HUES48 (cell line): ENCODE measurements at regions not wholly inside any gene's neighbourhood (a gene's known extent, or its start where the extent isn't known, plus 50 kb on each side); places are given as distances from the start of the nearest gene placed in this dataset.

Experiments used
- H3K27ac ChIP-seq: one replicate; pipeline ENCODE4 v1.7.0; 2013; ENCODE audit warnings: low read depth, low read length, inconsistent platforms
- H3K27me3 ChIP-seq: 2 replicates; pipeline ENCODE4 v1.6.1; 2013; ENCODE audit warnings: mild to moderate bottlenecking, low read length; ENCODE audit not compliant: control insufficient read depth, insufficient read depth
- H3K36me3 ChIP-seq: 2 replicates; pipeline ENCODE4 v1.6.1; 2013; ENCODE audit warnings: low read length; ENCODE audit not compliant: control insufficient read depth, insufficient read depth
- H3K4me1 ChIP-seq: 2 replicates; pipeline ENCODE4 v1.6.1; 2013; ENCODE audit warnings: mild to moderate bottlenecking, low read length; ENCODE audit not compliant: control insufficient read depth, insufficient read depth
- H3K4me3 ChIP-seq: 2 replicates; pipeline ENCODE4 v1.5.1; 2013; ENCODE audit warnings: mild to moderate bottlenecking, low read depth, low read length
- H3K9ac ChIP-seq: 2 replicates; pipeline ENCODE4 v1.6.1; 2013; ENCODE audit warnings: mild to moderate bottlenecking, low read depth, low read length, moderate library complexity
- H3K9me3 ChIP-seq: 2 replicates; pipeline ENCODE4 v1.6.1; 2013; ENCODE audit warnings: low read length; ENCODE audit not compliant: control insufficient read depth, insufficient read depth

DNA sequence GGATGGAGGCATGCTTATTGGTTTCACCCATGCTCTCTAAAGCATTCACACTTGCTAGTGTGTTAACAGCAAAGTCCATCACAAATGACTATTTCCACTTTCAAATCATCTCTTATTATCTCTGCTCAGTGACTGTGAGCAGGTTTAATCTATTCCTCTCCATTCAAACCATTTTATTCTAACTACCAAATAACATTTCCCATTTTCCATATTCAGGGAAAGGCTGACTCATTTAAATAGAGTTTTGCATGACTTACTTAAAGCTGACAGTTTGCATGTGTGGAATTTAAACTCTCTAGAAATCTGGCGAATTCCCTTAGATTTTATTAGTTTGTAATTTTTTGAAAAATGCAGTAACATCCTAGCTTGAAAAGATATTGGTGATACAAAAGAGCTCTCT is 615.7 kb upstream of the LRRC4C start:
- Histone ChIP-seq H3K9ac (no peak overlapping the region), H3K4me3 (no peak overlapping the region), H3K4me1 (no peaks in the 10 kb centered on the region), H3K9me3 (no peaks in the 10 kb centered on the region), H3K27me3 (no peaks in the 10 kb centered on the region), H3K27ac (no peak overlapping the region), H3K36me3 (no peaks in the 10 kb centered on the region)

DNA sequence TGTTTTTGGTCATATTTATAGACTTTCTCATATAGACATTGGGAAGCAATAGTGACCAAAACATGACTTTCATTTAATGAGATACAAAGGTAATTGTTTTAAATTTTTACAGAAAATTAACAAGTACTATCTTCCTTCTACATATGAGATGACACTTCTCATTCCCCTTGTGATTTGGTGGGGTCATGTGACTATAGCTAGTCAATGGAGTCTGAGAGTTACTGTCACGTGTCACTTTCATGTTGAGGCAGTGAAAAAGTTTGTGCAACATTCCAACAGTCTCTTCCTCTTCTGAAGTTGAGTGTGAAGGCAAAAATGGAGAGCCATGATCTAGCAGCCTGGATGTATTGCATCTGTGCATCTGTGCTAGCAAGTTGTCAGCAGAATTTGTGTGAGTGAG is 618.3 kb upstream of the LRRC4C start:
- no peaks in the 10 kb centered on the region for H3K27me3 ChIP-seq
- H3K4me3 ChIP-seq: no peak overlapping the region
- no peaks in the 10 kb centered on the region for H3K9me3 ChIP-seq
- H3K9ac ChIP-seq: no peak overlapping the region
- no peak overlapping the region for H3K27ac ChIP-seq
- no peaks in the 10 kb centered on the region for H3K36me3 ChIP-seq
- H3K4me1 ChIP-seq: no peaks in the 10 kb centered on the region

DNA sequence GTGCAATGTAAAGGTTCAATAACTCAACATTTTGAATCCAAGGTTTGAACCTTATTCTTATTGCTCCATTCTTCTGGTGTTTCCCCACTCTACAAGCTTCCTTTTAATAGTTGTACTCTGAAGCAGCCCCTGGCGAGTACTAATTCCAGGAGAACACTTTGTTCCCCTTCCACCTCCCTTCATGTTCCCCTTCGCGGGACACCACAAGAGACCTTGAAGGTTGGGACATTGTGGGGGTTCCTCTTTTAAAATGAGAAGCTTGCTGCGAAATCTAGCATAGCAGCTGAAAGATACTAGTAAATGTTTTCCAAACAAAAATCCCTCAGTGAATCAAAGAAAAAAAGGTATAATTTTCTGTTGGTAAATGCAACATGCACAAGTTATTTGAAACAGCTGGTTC is 626.3 kb upstream of the LRRC4C start:
- no peaks in the 10 kb centered on the region for H3K36me3 ChIP-seq
- no peaks in the 10 kb centered on the region for H3K4me1 ChIP-seq
- no peak overlapping the region for H3K4me3 ChIP-seq
- no peaks in the 10 kb centered on the region for H3K9me3 ChIP-seq
- no peaks in the 10 kb centered on the region for H3K27me3 ChIP-seq
- H3K9ac ChIP-seq: no peak overlapping the region
- H3K27ac ChIP-seq: no peak overlapping the region

DNA sequence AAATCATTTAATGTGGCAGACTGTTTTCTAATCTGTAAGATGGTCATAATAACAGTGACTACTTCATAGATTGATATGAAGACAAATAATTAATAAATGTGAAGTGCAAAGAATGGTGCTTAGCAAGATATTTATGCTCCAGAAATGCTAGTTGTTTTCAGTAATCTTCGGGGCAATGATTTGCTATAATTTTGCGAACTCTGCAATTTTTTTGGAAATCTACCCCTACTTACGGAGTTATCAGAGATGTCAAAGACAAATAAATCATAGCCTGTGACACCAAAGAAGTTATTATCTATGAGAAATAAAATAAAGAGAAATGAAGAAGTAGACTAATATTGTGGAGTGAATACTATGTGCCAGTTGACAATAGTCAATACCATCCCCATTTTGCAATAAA is 634.1 kb upstream of the LRRC4C start:
- H3K27ac ChIP-seq: no peak overlapping the region
- H3K4me1 ChIP-seq: peaks cover 7% of the 10 kb centered on the region; the same call in 1 of the 2 replicates
- H3K36me3 ChIP-seq: no peaks in the 10 kb centered on the region
- H3K9ac ChIP-seq: no peak overlapping the region
- no peak overlapping the region for H3K4me3 ChIP-seq
- H3K9me3 ChIP-seq: peaks cover 18% of the 10 kb centered on the region
- no peaks in the 10 kb centered on the region for H3K27me3 ChIP-seq

DNA sequence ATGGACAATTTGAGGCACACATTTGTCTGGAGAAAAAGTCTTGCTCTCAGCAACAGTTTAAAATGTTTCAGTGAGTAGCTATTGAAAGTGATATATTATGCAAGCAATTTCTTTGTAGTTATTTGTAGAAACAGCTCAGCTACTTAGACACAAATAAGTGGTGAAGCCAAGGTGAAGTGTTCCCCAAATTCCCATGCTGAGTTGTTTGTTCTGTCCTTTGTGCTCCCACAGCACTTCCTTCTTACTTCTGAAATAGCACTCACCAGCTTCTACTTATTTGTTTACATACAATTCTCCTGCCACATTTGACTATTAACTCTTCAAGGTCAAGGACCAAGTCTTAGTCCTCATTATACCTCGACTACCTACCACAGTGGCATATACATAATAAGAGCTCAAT is 638.6 kb upstream of the LRRC4C start:
- Histone ChIP-seq H3K36me3 (no peaks in the 10 kb centered on the region), H3K4me3 (no peak overlapping the region), H3K4me1 (peaks cover 8% of the 10 kb centered on the region; the same call in 1 of the 2 replicates), H3K27ac (no peak overlapping the region), H3K27me3 (no peaks in the 10 kb centered on the region), H3K9me3 (peaks cover 18% of the 10 kb centered on the region), H3K9ac (no peak overlapping the region)

DNA sequence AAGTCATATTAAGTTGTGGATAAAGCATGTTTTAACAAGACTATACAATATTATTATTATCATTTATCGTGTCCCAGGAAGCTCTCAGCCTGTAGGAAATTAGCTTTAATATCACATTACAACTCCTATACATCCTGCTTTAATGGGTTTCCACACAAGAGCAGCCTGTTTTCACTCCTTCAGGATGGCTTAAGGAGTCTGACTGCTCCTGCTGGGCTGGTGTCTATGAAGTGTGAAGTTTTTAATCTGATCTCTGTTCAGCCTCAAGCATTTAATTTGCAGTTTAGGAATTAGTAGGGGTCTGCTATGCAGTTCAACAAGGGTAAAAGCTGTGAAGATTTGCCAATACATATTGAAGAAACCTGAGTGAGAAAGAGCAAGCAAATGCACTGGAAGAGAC is 653.4 kb upstream of the LRRC4C start:
- no peak overlapping the region for H3K4me3 ChIP-seq
- no peaks in the 10 kb centered on the region for H3K9me3 ChIP-seq
- no peak overlapping the region for H3K27ac ChIP-seq
- no peaks in the 10 kb centered on the region for H3K27me3 ChIP-seq
- H3K4me1 ChIP-seq: no peaks in the 10 kb centered on the region
- H3K9ac ChIP-seq: no peak overlapping the region
- H3K36me3 ChIP-seq: no peaks in the 10 kb centered on the region

DNA sequence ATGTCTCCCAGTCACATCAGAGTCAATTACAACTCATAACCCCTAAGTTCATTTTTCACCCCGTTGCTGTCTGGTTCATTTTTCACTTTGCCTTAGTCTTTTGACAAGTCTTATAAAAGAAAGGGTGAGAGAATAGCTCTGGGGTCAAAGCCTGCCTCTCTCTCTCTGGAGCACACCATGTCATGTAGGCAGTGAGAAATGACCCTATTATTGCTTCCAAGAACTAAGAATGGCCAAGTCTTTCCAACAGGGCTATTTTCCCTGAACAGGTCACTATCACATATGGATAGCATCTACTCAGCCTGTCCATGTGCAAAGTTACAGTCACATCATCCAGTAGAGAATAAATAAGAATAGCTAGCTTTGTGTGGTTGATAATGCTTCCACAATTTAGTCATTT is 655.5 kb upstream of the LRRC4C start:
- Histone ChIP-seq H3K9me3 (no peaks in the 10 kb centered on the region), H3K36me3 (no peaks in the 10 kb centered on the region), H3K27ac (no peak overlapping the region), H3K9ac (no peak overlapping the region), H3K27me3 (no peaks in the 10 kb centered on the region), H3K4me1 (no peaks in the 10 kb centered on the region), H3K4me3 (no peak overlapping the region)

DNA sequence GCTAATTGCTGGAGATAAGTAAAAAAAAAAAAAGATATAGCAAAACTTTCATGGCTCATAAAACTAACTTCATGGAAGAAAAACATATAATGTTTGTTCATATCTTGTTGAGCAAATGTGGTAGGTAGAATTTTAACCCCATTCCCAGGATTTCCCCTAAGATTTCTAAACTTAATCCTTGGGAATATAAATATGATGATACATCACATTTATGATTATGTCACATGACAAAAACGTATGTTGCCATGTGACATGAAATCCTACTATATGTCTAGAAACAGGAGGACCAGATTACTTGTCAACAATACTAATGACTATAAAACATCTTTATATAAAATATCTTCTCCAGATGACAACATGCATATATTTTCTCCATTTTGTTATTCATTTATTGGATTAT is 679.0 kb upstream of the LRRC4C start:
- Histone ChIP-seq H3K27ac (no peak overlapping the region), H3K27me3 (no peaks in the 10 kb centered on the region), H3K9me3 (peaks cover 9% of the 10 kb centered on the region), H3K4me1 (no peaks in the 10 kb centered on the region), H3K9ac (no peak overlapping the region), H3K4me3 (no peak overlapping the region), H3K36me3 (no peaks in the 10 kb centered on the region)

DNA sequence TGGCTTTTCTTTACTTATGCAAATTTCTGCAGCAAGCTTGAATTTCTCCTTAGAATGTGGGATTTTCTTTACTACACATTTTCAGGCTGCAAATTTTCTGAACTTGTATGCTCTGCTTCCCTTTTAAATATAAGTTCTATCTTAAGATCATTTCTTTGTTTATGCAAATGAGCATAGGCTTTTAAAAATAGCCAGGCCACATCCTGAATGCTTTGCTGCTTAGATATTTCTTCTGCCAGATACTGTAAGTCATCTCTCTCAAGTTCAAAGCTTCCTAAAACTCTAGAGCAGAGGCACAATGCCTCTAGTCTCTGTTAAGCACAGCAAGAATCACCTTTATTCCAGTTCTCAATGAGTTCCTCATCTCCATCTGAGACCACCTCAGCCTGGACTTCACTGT is 685.9 kb upstream of the LRRC4C start:
- no peak overlapping the region for H3K9ac ChIP-seq
- H3K27me3 ChIP-seq: no peaks in the 10 kb centered on the region
- H3K4me3 ChIP-seq: no peak overlapping the region
- H3K27ac ChIP-seq: no peak overlapping the region
- no peaks in the 10 kb centered on the region for H3K4me1 ChIP-seq
- peaks cover 44% of the 10 kb centered on the region for H3K9me3 ChIP-seq
- no peaks in the 10 kb centered on the region for H3K36me3 ChIP-seq

DNA sequence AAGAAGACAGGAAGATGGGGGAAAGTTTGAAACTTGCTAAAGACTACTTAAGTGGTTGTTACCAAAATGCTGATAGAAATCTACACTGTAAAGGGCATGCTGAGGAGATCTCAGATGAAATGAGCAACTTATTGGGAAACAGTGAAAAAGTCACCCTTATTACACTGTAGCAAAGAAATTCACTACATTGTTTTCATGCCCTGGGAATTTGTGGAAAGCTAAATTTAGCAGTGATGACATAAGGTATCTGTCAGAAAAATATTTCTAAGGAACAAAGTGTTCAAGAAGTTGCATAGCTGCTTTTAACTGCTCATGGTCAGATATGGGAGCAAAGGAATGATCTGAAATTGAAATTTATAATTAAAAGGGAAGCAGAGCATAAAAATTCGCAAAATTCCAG is 702.4 kb upstream of the LRRC4C start:
- no peak overlapping the region for H3K27ac ChIP-seq
- H3K4me1 ChIP-seq: no peaks in the 10 kb centered on the region
- no peaks in the 10 kb centered on the region for H3K27me3 ChIP-seq
- H3K36me3 ChIP-seq: no peaks in the 10 kb centered on the region
- no peak overlapping the region for H3K9ac ChIP-seq
- H3K4me3 ChIP-seq: no peak overlapping the region
- H3K9me3 ChIP-seq: no peaks in the 10 kb centered on the region

DNA sequence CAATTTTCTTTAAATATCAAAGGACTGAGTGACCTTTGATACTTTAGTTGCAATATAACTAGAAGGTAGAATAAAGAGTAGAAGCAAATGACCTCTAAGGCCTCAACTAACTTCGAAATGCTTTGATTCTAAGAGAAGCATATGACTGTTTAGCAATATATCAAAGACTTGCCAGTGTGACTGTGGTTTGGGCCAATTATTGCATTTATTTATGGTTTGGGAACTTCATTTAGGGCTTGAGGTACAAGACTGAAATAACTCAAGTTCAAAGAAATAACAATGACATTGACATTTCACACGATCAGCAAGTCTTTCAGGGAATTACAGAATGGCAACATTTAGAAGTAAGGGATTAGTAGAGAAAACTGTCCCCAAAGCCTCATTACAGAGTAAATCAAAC is 709.7 kb upstream of the LRRC4C start:
- no peak overlapping the region for H3K4me3 ChIP-seq
- no peak overlapping the region for H3K9ac ChIP-seq
- H3K27ac ChIP-seq: no peak overlapping the region
- H3K9me3 ChIP-seq: no peaks in the 10 kb centered on the region
- H3K27me3 ChIP-seq: no peaks in the 10 kb centered on the region
- no peaks in the 10 kb centered on the region for H3K36me3 ChIP-seq
- H3K4me1 ChIP-seq: no peaks in the 10 kb centered on the region

DNA sequence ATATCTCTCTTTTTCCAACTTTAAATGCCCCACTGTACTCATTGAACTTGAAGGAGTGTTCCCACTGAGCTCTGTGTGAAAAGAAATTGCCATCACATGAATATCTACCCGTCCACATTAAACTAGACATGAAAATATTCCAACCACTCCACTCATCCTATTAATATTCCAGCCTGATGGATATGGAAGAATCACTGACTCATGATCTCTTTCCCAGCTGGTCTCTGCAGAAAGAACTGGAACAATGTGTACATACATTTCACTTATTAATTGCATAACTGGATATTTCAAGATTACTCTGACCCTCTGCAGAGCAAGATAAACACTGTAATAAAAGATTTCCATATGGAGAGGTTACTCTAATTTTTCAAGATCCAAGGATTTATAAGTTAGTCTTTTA is 711.1 kb upstream of the LRRC4C start:
- H3K9ac ChIP-seq: no peak overlapping the region
- H3K4me3 ChIP-seq: no peak overlapping the region
- H3K4me1 ChIP-seq: no peaks in the 10 kb centered on the region

More for the DNA sequence above, 711.1 kb upstream of the LRRC4C start:
- Histone ChIP-seq H3K9me3 (no peaks in the 10 kb centered on the region), H3K27me3 (no peaks in the 10 kb centered on the region), H3K27ac (no peak overlapping the region), H3K36me3 (no peaks in the 10 kb centered on the region)
